T-helper 1 cell (primary cell): ENCODE measurements at regions not wholly inside any gene's neighbourhood (a gene's known extent, or its start where the extent isn't known, plus 50 kb on each side); places are given as distances from the start of the nearest gene placed in this dataset.
"Not testable (repeated sequence)": the region's sequence is repeated elsewhere in the genome, so short reads cannot be mapped to it uniquely, and the experiment has no call there.

Experiments used
- DNase-seq, 5 donors: peaks; one replicate each; pipeline ENCODE4 v3.0.0-alpha.2; 2012 to 2020

- no peak for DNase-seq
Observed at GRCh38 chrX:36683507-36683906, 324.7 kb upstream of the FAM47C start.

GRCh38 chrX:36684053-36684452 is 324.1 kb upstream of the FAM47C start:
- no peak for DNase-seq

- no peak for DNase-seq
Observed at GRCh38 chrX:36721990-36722389, 286.2 kb upstream of the FAM47C start.

- DNase-seq: no peak
Observed at GRCh38 chrX:36753602-36754001, 254.6 kb upstream of the FAM47C start.

- DNase-seq: no peak
Observed at GRCh38 chrX:36787752-36788151, 220.4 kb upstream of the FAM47C start.

- DNase-seq: no peak
Observed at GRCh38 chrX:36803151-36803550, 205.0 kb upstream of the FAM47C start.

- DNase-seq: no peak
Observed at GRCh38 chrX:36804066-36804465, 204.1 kb upstream of the FAM47C start.

GRCh38 chrX:36844857-36845256 is 163.3 kb upstream of the FAM47C start:
- DNase-seq: no peak

- no peak for DNase-seq
Observed at GRCh38 chrX:36847496-36847895, 160.7 kb upstream of the FAM47C start.

GRCh38 chrX:36849407-36849806 is 158.8 kb upstream of the FAM47C start:
- no peak for DNase-seq

GRCh38 chrX:36856849-36857248 is 151.3 kb upstream of the FAM47C start:
- no peak for DNase-seq

GRCh38 chrX:36859231-36859630 is 148.9 kb upstream of the FAM47C start:
- DNase-seq: no peak

- no peak for DNase-seq
Observed at GRCh38 chrX:36861601-36862000, 146.6 kb upstream of the FAM47C start.

GRCh38 chrX:36867143-36867542 is 141.0 kb upstream of the FAM47C start:
- peak in 1 of 5 donors; percentile 2 for DNase-seq

GRCh38 chrX:36868592-36868991 is 139.6 kb upstream of the FAM47C start:
- no peak for DNase-seq

- no peak for DNase-seq
Observed at GRCh38 chrX:36869457-36869856, 138.7 kb upstream of the FAM47C start.

- DNase-seq: no peak
Observed at GRCh38 chrX:36897690-36898089, 110.5 kb upstream of the FAM47C start.

GRCh38 chrX:36898301-36898700 is 109.9 kb upstream of the FAM47C start:
- no peak for DNase-seq

- not testable (repeated sequence) for DNase-seq
Observed at GRCh38 chrX:36904561-36904960, 103.6 kb upstream of the FAM47C start.

GRCh38 chrX:36908801-36909675 is 99.1 kb upstream of the FAM47C start:
- no peak for DNase-seq

- no peak for DNase-seq
Observed at GRCh38 chrX:36909676-36910030, 98.5 kb upstream of the FAM47C start.

GRCh38 chrX:36913551-36913950 is 94.6 kb upstream of the FAM47C start:
- DNase-seq: no peak

- no peak for DNase-seq
Observed at GRCh38 chrX:36916941-36917340, 91.2 kb upstream of the FAM47C start.

- DNase-seq: no peak
Observed at GRCh38 chrX:36927712-36928111, 80.5 kb upstream of the FAM47C start.

GRCh38 chrX:36930491-36930890 is 77.7 kb upstream of the FAM47C start:
- DNase-seq: no peak
